HCT116 (cell line): ENCODE measurements at regions not wholly inside any gene's neighbourhood (a gene's known extent, or its start where the extent isn't known, plus 50 kb on each side); places are given as distances from the start of the nearest gene placed in this dataset.

Experiments
- ATAC-seq: fragments of 200-7000 bp; cut with Tn5 transposase; 2 replicates; pipeline ENCODE4 v1.9.1; 2020; ENCODE audit warnings: mild to moderate bottlenecking, moderate library complexity
- BruUV-seq: library from RNA; stranded (reverse); fragments of 400-500 nt; replicated peaks from 2 replicates; lab custom pipeline; 2021; lab: Mats Ljungman, UMichigan
- CTCF ChIA-PET: fragments of 300-600 bp; sonication (Branson Sonifier 250); formaldehyde crosslinking; loops from one replicate; lab custom pipeline; 2021; ENCODE audit warnings: antibody characterized with exemption; lab: Charles Lee
- POLR2A ChIA-PET: fragments of 300-600, 350-600 bp; sonication (Branson Sonifier 250); formaldehyde crosslinking; loops from one replicate; lab custom pipeline; 2021; ENCODE audit warnings: antibody characterized with exemption; lab: Charles Lee
- RAD21 ChIA-PET, 2 experiments: fragments of 300-600 bp; sonication (Branson Sonifier 250); formaldehyde crosslinking; loops; one replicate each; lab custom pipeline; 2023; ENCODE audit warnings: low total read pairs in 2 of 2; ENCODE audit not compliant: uncharacterized antibody in 2 of 2, unreplicated experiment in 2 of 2, low non-redundant PET in 1 of 2; lab: Charles Lee
- DNase-seq: peaks from one replicate; pipeline ENCODE4 v3.0.0-alpha.2; 2010; ENCODE audit warnings: low read depth, low spot score
- H2AFZ ChIP-seq: fragments of 200-600 bp; shearing (Covaris generic), sonication (generic); 2 replicates; pipeline ENCODE4 v1.6.1; 2017; ENCODE audit warnings: low read depth, mixed run types, mixed read lengths, antibody characterized with exemption, low read length; ENCODE audit not compliant: poor library complexity, severe bottlenecking
- H3K27ac ChIP-seq: 2 replicates; pipeline ENCODE4 v1.5.1; 2012; ENCODE audit warnings: low read depth, low read length
- H3K27me3 ChIP-seq: fragments of 200-600 bp; sonication (generic); 2 replicates; pipeline ENCODE4 v1.6.1; 2016; ENCODE audit warnings: mixed run types, low read length, mixed read lengths; ENCODE audit not compliant: insufficient read depth
- H3K36me3 ChIP-seq, 2 experiments: fragments of 200-500 bp in 1 of 2; fragments of 200-600 bp in 1 of 2; sonication (Bioruptor generic) in 1 of 2; sonication (generic) in 1 of 2; 2 replicates each; pipeline versions ENCODE4 v1.5.1 to v1.6.1; 2014 to 2016; ENCODE audit warnings: low read length in 2 of 2, inconsistent platforms in 1 of 2, mixed read lengths in 1 of 2, mixed run types in 1 of 2; ENCODE audit not compliant: insufficient read depth in 2 of 2, control insufficient read depth in 1 of 2
- H3K4me1 ChIP-seq, 2 experiments: fragments of 200-600 bp in 1 of 2; sonication (generic) in 1 of 2; 2 replicates each; pipeline versions ENCODE4 v1.5.1 to v1.6.1; 2012 to 2017; ENCODE audit warnings: low read length in 2 of 2, inconsistent platforms in 1 of 2, mild to moderate bottlenecking in 1 of 2, mixed read lengths in 1 of 2, mixed run types in 1 of 2, moderate library complexity in 1 of 2; ENCODE audit not compliant: insufficient read depth in 2 of 2, control insufficient read depth in 1 of 2
- H3K4me2 ChIP-seq: fragments of 200-600 bp; sonication (generic); 2 replicates; pipeline ENCODE4 v1.6.1; 2017; ENCODE audit warnings: mixed run types, low read length, mixed read lengths
- H3K4me3 ChIP-seq, 2 experiments: fragments of 200-600 bp in 1 of 2; sonication (generic) in 1 of 2; replicated peaks in 1 of 2; 2 replicates each; pipeline ENCODE4 v1.5.1; 2011 to 2016; ENCODE audit warnings: low read length in 2 of 2, control low read depth in 1 of 2, low read depth in 1 of 2, mild to moderate bottlenecking in 1 of 2, mixed read lengths in 1 of 2, mixed run types in 1 of 2
- H3K79me2 ChIP-seq: fragments of 200-600 bp; sonication (generic); 2 replicates; pipeline ENCODE4 v1.6.1; 2017; ENCODE audit warnings: mild to moderate bottlenecking, mixed run types, low read length, moderate library complexity, mixed read lengths; ENCODE audit not compliant: insufficient read depth
- H3K9ac ChIP-seq: fragments of 200-600 bp; sonication (generic); 2 replicates; pipeline ENCODE4 v1.6.1; 2016; ENCODE audit warnings: low read length, mixed read lengths
- H3K9me2 ChIP-seq: fragments of 200-600 bp; sonication (generic), shearing (Covaris generic); 2 replicates; pipeline ENCODE4 v1.6.1; 2017; ENCODE audit warnings: mixed run types, mild to moderate bottlenecking, moderate library complexity; ENCODE audit not compliant: insufficient read depth
- H3K9me3 ChIP-seq, 2 experiments: fragments of 200-500 bp in 1 of 2; fragments of 200-600 bp in 1 of 2; sonication (Bioruptor generic) in 1 of 2; sonication (generic) in 1 of 2; 2 replicates each; pipeline ENCODE4 v1.6.1; 2014 to 2017; ENCODE audit warnings: low read length in 2 of 2, mixed read lengths in 2 of 2, inconsistent platforms in 1 of 2, low read depth in 1 of 2, mild to moderate bottlenecking in 1 of 2, mixed run types in 1 of 2, moderate library complexity in 1 of 2; ENCODE audit not compliant: control insufficient read depth in 1 of 2, insufficient read depth in 1 of 2
- H4K20me1 ChIP-seq: fragments of 200-600 bp; sonication (generic), shearing (Covaris generic); 2 replicates; pipeline ENCODE4 v1.6.1; 2017; ENCODE audit warnings: mixed run types, mild to moderate bottlenecking, moderate library complexity; ENCODE audit not compliant: insufficient read depth
- CBX3 ChIP-seq: IDR thresholded peaks from 2 replicates; pipeline ENCODE4 v1.6.1; 2012; ENCODE audit warnings: low read depth
- EGR1 ChIP-seq: IDR thresholded peaks from 2 replicates; pipeline ENCODE4 v1.6.1; 2012; ENCODE audit warnings: low read depth
- ELF1 ChIP-seq: IDR thresholded peaks from 2 replicates; pipeline ENCODE4 v1.6.1; 2012; ENCODE audit warnings: low read depth, borderline replicate concordance
- EZH2 ChIP-seq: fragments of 200-600 bp; sonication (generic); IDR thresholded peaks from 2 replicates; pipeline ENCODE4 v1.6.1; 2017; ENCODE audit warnings: antibody characterized with exemption, mixed run types
- EZH2phosphoT487 ChIP-seq: fragments of 200-600 bp; IDR thresholded peaks from 2 replicates; pipeline ENCODE4 v1.6.1; 2018; ENCODE audit warnings: antibody characterized with exemption, borderline replicate concordance
- JUND ChIP-seq: IDR thresholded peaks from 2 replicates; pipeline ENCODE4 v1.6.1; 2012
- POLR2A ChIP-seq: IDR thresholded peaks from 2 replicates; pipeline ENCODE4 v1.7.0; 2011; ENCODE audit warnings: borderline replicate concordance; ENCODE audit not compliant: insufficient read depth, insufficient read length; ENCODE audit errors: extremely low read depth
- RAD21 ChIP-seq: IDR thresholded peaks from 2 replicates; pipeline ENCODE4 v1.6.1; 2012; ENCODE audit warnings: low read depth, mild to moderate bottlenecking
- SIN3A ChIP-seq: IDR thresholded peaks from 2 replicates; pipeline ENCODE4 v1.6.1; 2012; ENCODE audit warnings: low read depth
- SP1 ChIP-seq: IDR thresholded peaks from 2 replicates; pipeline ENCODE4 v1.6.1; 2012; ENCODE audit warnings: low read depth
- SRF ChIP-seq: IDR thresholded peaks from 2 replicates; pipeline ENCODE4 v1.6.1; 2012; ENCODE audit warnings: low read depth
- TCF7L2 ChIP-seq: IDR thresholded peaks from 2 replicates; pipeline ENCODE4 v1.7.0; 2011; ENCODE audit warnings: borderline replicate concordance, inconsistent platforms; ENCODE audit not compliant: insufficient read depth, insufficient read length; ENCODE audit errors: extremely low read depth
- YY1 ChIP-seq: IDR thresholded peaks from 2 replicates; pipeline ENCODE4 v1.6.1; 2011; ENCODE audit warnings: low read length, low read depth, moderate library complexity, mild to moderate bottlenecking; ENCODE audit not compliant: insufficient replicate concordance; ENCODE audit errors: extremely low read depth
- ZFX ChIP-seq: fragments of 450-650 bp; IDR thresholded peaks from 2 replicates; pipeline ENCODE4 v1.6.1; 2017
- ZNF274 ChIP-seq: fragments of 200-500 bp; sonication (Bioruptor generic); IDR thresholded peaks from 2 replicates; pipeline ENCODE4 v1.6.1; 2014; ENCODE audit warnings: mild to moderate bottlenecking, low read depth, low read length, inconsistent platforms
- intact Hi-C: fragments of 100-400 bp; cut with micrococcal nuclease; formaldehyde crosslinking; loops from 2 replicates; pipeline ENCODE4 v1.10.0; 2022
- TF ChIP-seq, protein P1 (sequence below): IDR thresholded peaks from 2 replicates; pipeline ENCODE4 v1.6.1; 2012; ENCODE audit warnings: low read depth
- TF ChIP-seq, protein P2 (sequence below): IDR thresholded peaks from 2 replicates; pipeline ENCODE4 v1.6.1; 2012
- TF ChIP-seq, protein P3 (sequence below): IDR thresholded peaks from 2 replicates; pipeline ENCODE4 v1.6.1; 2011; ENCODE audit warnings: mild to moderate bottlenecking, low read length, moderate library complexity; ENCODE audit not compliant: insufficient replicate concordance; ENCODE audit errors: extremely low read depth
- TF ChIP-seq, protein P4 (sequence below), 3 experiments: fragments of 200-600 bp in 1 of 3; sonication (generic) in 1 of 3; IDR thresholded peaks in 2 of 3; conservative IDR thresholded peaks in 1 of 3; 2 replicates each; pipeline ENCODE4 v1.5.1; 2012 to 2017; ENCODE audit warnings: low read depth in 2 of 3, low read length in 2 of 3, antibody characterized with exemption in 1 of 3, borderline replicate concordance in 1 of 3, control low read depth in 1 of 3, mild to moderate bottlenecking in 1 of 3, mixed read lengths in 1 of 3, mixed run types in 1 of 3, moderate library complexity in 1 of 3; ENCODE audit not compliant: insufficient read depth in 1 of 3
- TF ChIP-seq, protein P5 (sequence below): IDR thresholded peaks from 2 replicates; pipeline ENCODE4 v1.6.1; 2012

DNA sequence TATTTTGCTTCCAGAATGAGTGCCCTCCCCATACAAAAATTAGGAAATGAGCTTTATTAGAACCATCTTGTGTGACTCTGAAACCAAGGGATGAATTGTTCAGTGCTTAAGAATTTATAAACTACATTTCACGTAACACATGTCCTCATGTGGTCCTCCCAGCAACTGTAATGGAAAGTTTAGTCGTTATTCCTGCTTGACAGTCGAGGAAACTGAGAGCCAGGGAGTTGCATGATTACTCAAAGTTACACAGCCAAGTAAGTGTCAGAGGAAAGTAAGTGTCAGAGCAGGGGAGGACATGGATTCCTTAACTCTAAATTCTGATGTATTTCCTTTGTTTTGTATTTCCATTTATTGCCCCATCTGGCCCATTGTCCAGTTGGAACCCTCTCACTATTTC lies 453.9 kb downstream of the FUT8 start:
- ChIA-PET POLR2A (no interaction called here), RAD21 (no interaction called here), CTCF (no interaction called here)
- no peaks in the 10 kb centered on the region for H3K9me3 ChIP-seq
- peaks cover 15% of the 10 kb centered on the region; the same call in 1 of the 2 replicates for H3K27me3 ChIP-seq
- H3K27ac ChIP-seq: no peak overlapping the region
- H2AFZ ChIP-seq: no peak overlapping the region
- no peak for ATAC-seq
- intact Hi-C loops: no loop called here
- H3K9me2 ChIP-seq: no peaks in the 10 kb centered on the region
- no peak overlapping the region for H3K9ac ChIP-seq
- no TSS peak for BruUV-seq
- no peak overlapping the region for H3K4me3 ChIP-seq
- H4K20me1 ChIP-seq: no peaks in the 10 kb centered on the region
- H3K36me3 ChIP-seq: no peaks in the 10 kb centered on the region
- no peak overlapping the region for H3K4me2 ChIP-seq
- H3K4me1 ChIP-seq: no peaks in the 10 kb centered on the region
- no peak for DNase-seq
- no peak for TF ChIP-seq SIN3A
- TF ChIP-seq, protein P1, sequence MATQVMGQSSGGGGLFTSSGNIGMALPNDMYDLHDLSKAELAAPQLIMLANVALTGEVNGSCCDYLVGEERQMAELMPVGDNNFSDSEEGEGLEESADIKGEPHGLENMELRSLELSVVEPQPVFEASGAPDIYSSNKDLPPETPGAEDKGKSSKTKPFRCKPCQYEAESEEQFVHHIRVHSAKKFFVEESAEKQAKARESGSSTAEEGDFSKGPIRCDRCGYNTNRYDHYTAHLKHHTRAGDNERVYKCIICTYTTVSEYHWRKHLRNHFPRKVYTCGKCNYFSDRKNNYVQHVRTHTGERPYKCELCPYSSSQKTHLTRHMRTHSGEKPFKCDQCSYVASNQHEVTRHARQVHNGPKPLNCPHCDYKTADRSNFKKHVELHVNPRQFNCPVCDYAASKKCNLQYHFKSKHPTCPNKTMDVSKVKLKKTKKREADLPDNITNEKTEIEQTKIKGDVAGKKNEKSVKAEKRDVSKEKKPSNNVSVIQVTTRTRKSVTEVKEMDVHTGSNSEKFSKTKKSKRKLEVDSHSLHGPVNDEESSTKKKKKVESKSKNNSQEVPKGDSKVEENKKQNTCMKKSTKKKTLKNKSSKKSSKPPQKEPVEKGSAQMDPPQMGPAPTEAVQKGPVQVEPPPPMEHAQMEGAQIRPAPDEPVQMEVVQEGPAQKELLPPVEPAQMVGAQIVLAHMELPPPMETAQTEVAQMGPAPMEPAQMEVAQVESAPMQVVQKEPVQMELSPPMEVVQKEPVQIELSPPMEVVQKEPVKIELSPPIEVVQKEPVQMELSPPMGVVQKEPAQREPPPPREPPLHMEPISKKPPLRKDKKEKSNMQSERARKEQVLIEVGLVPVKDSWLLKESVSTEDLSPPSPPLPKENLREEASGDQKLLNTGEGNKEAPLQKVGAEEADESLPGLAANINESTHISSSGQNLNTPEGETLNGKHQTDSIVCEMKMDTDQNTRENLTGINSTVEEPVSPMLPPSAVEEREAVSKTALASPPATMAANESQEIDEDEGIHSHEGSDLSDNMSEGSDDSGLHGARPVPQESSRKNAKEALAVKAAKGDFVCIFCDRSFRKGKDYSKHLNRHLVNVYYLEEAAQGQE: no peak
- TF ChIP-seq, protein P2, sequence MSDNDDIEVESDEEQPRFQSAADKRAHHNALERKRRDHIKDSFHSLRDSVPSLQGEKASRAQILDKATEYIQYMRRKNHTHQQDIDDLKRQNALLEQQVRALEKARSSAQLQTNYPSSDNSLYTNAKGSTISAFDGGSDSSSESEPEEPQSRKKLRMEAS: no peak
- TF ChIP-seq EZH2phosphoT487: no peak
- no peak for TF ChIP-seq POLR2A
- TF ChIP-seq, protein P3, sequence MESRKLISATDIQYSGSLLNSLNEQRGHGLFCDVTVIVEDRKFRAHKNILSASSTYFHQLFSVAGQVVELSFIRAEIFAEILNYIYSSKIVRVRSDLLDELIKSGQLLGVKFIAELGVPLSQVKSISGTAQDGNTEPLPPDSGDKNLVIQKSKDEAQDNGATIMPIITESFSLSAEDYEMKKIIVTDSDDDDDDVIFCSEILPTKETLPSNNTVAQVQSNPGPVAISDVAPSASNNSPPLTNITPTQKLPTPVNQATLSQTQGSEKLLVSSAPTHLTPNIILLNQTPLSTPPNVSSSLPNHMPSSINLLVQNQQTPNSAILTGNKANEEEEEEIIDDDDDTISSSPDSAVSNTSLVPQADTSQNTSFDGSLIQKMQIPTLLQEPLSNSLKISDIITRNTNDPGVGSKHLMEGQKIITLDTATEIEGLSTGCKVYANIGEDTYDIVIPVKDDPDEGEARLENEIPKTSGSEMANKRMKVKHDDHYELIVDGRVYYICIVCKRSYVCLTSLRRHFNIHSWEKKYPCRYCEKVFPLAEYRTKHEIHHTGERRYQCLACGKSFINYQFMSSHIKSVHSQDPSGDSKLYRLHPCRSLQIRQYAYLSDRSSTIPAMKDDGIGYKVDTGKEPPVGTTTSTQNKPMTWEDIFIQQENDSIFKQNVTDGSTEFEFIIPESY: no peak
- no peak for TF ChIP-seq SRF
- TF ChIP-seq ELF1: no peak
- no peak for TF ChIP-seq CBX3
- no peak for TF ChIP-seq EZH2
- no peak for TF ChIP-seq YY1
- TF ChIP-seq ZFX: no peak
- TF ChIP-seq, protein P4, sequence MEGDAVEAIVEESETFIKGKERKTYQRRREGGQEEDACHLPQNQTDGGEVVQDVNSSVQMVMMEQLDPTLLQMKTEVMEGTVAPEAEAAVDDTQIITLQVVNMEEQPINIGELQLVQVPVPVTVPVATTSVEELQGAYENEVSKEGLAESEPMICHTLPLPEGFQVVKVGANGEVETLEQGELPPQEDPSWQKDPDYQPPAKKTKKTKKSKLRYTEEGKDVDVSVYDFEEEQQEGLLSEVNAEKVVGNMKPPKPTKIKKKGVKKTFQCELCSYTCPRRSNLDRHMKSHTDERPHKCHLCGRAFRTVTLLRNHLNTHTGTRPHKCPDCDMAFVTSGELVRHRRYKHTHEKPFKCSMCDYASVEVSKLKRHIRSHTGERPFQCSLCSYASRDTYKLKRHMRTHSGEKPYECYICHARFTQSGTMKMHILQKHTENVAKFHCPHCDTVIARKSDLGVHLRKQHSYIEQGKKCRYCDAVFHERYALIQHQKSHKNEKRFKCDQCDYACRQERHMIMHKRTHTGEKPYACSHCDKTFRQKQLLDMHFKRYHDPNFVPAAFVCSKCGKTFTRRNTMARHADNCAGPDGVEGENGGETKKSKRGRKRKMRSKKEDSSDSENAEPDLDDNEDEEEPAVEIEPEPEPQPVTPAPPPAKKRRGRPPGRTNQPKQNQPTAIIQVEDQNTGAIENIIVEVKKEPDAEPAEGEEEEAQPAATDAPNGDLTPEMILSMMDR (IDR thresholded peaks at IDR 0.05 in 2 of 3, conservative IDR thresholded peaks at IDR 0.05 in 1 of 3; ENCODE audit: borderline replicate concordance in 1 of 3, insufficient read depth in 1 of 3, low read depth in 2 of 3, low read length in 2 of 3): no peak
- no peak for TF ChIP-seq JUND
- TF ChIP-seq TCF7L2: no peak
- TF ChIP-seq ZNF274: no peak
- no peak for TF ChIP-seq SP1
- TF ChIP-seq RAD21: no peak
- no peak for TF ChIP-seq EGR1
- TF ChIP-seq, protein P5, sequence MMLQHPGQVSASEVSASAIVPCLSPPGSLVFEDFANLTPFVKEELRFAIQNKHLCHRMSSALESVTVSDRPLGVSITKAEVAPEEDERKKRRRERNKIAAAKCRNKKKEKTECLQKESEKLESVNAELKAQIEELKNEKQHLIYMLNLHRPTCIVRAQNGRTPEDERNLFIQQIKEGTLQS: no peak
- H3K79me2 ChIP-seq: no peaks in the 10 kb centered on the region
